PFSK-1 (cell line): ENCODE measurements at regions not wholly inside any gene's neighbourhood (a gene's known extent, or its start where the extent isn't known, plus 50 kb on each side); places are given as distances from the start of the nearest gene placed in this dataset.

Source experiments
- FOXP2 ChIP-seq: optimal IDR thresholded peaks from 2 replicates; pipeline ENCODE3; 2011; ENCODE audit warnings: borderline replicate concordance, control low read depth, inconsistent platforms; ENCODE audit not compliant: insufficient read depth; ENCODE audit errors: extremely low read length, extremely low read depth
- POLR2AphosphoS5 ChIP-seq: IDR thresholded peaks from 2 replicates; pipeline ENCODE4 v1.6.1; 2012; ENCODE audit warnings: low read depth, mild to moderate bottlenecking, control low read depth, low read length, moderate library complexity
- REST ChIP-seq, 2 experiments: IDR thresholded peaks; 2 replicates each; pipeline versions ENCODE4 v1.6.1 to v1.8.0; 2011 to 2012; ENCODE audit warnings: low read depth in 2 of 2, low read length in 2 of 2, control low read depth in 1 of 2, inconsistent platforms in 1 of 2, mild to moderate bottlenecking in 1 of 2, moderate library complexity in 1 of 2; ENCODE audit not compliant: insufficient read depth in 1 of 2
- SIN3A ChIP-seq: IDR thresholded peaks from 2 replicates; pipeline ENCODE4 v1.6.1; 2012; ENCODE audit warnings: mild to moderate bottlenecking, low read length, moderate library complexity, borderline replicate concordance; ENCODE audit not compliant: insufficient read depth
- TAF1 ChIP-seq: IDR thresholded peaks from 2 replicates; pipeline ENCODE4 v1.6.1; 2012; ENCODE audit warnings: low read length, control low read depth, borderline replicate concordance; ENCODE audit not compliant: insufficient read depth

- no peak for TF ChIP-seq REST (IDR thresholded peaks at IDR 0.05; ENCODE audit: insufficient read depth in 1 of 2, low read depth in 2 of 2, low read length in 2 of 2)
- TF ChIP-seq FOXP2, result no peak
- TF ChIP-seq POLR2AphosphoS5, result no peak
- TF ChIP-seq TAF1, result no peak
- no peak for TF ChIP-seq SIN3A
Observed at GRCh38 chr4:34066126-34066525, 2178.2 kb downstream of the ARAP2 start.

GRCh38 chr4:34091451-34091850 is 2152.9 kb downstream of the ARAP2 start:
- no peak for TF ChIP-seq TAF1
- TF ChIP-seq POLR2AphosphoS5, result no peak
- TF ChIP-seq SIN3A, result no peak

GRCh38 chr4:34094114-34094513 is 2150.2 kb downstream of the ARAP2 start:
- no peak for TF ChIP-seq FOXP2
- TF ChIP-seq SIN3A, result no peak
- no peak for TF ChIP-seq REST (IDR thresholded peaks at IDR 0.05; ENCODE audit: insufficient read depth in 1 of 2, low read depth in 2 of 2, low read length in 2 of 2)
- no peak for TF ChIP-seq TAF1
- TF ChIP-seq POLR2AphosphoS5, result no peak

- no peak for TF ChIP-seq REST (IDR thresholded peaks at IDR 0.05; ENCODE audit: insufficient read depth in 1 of 2, low read depth in 2 of 2, low read length in 2 of 2)
- no peak for TF ChIP-seq FOXP2
- no peak for TF ChIP-seq TAF1
- no peak for TF ChIP-seq POLR2AphosphoS5
- no peak for TF ChIP-seq SIN3A
Observed at GRCh38 chr4:34105311-34105710, 2139.0 kb downstream of the ARAP2 start.

GRCh38 chr4:34108391-34108790 is 2135.9 kb downstream of the ARAP2 start:
- TF ChIP-seq SIN3A, result no peak
- TF ChIP-seq POLR2AphosphoS5, result no peak
- TF ChIP-seq TAF1, result no peak
- no peak for TF ChIP-seq REST (IDR thresholded peaks at IDR 0.05; ENCODE audit: insufficient read depth in 1 of 2, low read depth in 2 of 2, low read length in 2 of 2)
- no peak for TF ChIP-seq FOXP2

GRCh38 chr4:34112573-34112972 is 2131.7 kb downstream of the ARAP2 start:
- no peak for TF ChIP-seq SIN3A
- no peak for TF ChIP-seq POLR2AphosphoS5
- TF ChIP-seq REST (IDR thresholded peaks at IDR 0.05; ENCODE audit: insufficient read depth in 1 of 2, low read depth in 2 of 2, low read length in 2 of 2), result no peak
- TF ChIP-seq TAF1, result no peak
- TF ChIP-seq FOXP2, result no peak
